ENCODE measurements at regions not wholly inside any gene's neighbourhood (a gene's known extent, or its start where the extent isn't known, plus 50 kb on each side); places are given as distances from the start of the nearest gene placed in this dataset.

GRCh38 chr12:118790578-118790977 is 190.8 kb upstream of the SRRM4 start:
- no peak for DNase-seq
- H3K27me3 Mint-ChIP-seq (ENCODE audit: low read depth in 3 of 3): no peaks in the 10 kb centered on the region
- no peak overlapping the region for H3K4me3 Mint-ChIP-seq
- H3K4me1 Mint-ChIP-seq: no peaks in the 10 kb centered on the region
- Histone ChIP-seq H2AFZ (ENCODE audit: insufficient read depth, low read depth, low read length, poor library complexity, severe bottlenecking) (no peak overlapping the region), H3K27me3 (ENCODE audit: control insufficient read depth in 2 of 2, insufficient read depth in 2 of 2, low read length in 2 of 2) (no peaks in the 10 kb centered on the region), H3K27ac (ENCODE audit: low read depth in 1 of 2, low read length in 2 of 2) (no peak overlapping the region), H3K4me1 (ENCODE audit: control insufficient read depth in 1 of 2, insufficient read depth in 2 of 2, low read length in 2 of 2) (no peaks in the 10 kb centered on the region), H3K9me3 (replicated peaks in 1 of 2; ENCODE audit: control insufficient read depth in 1 of 2, insufficient read depth in 1 of 2, low read length in 2 of 2) (no peaks in the 10 kb centered on the region), H3K9ac (ENCODE audit: insufficient read depth, low read length, poor library complexity, severe bottlenecking) (no peak overlapping the region), H3K79me2 (ENCODE audit: insufficient read depth, low read length) (no peaks in the 10 kb centered on the region), H3K4me2 (replicated peaks; ENCODE audit: extremely low read depth, low read length, poor library complexity, severe bottlenecking) (no peak overlapping the region), H3K4me3 (replicated peaks in 1 of 3; ENCODE audit: low read depth in 2 of 3, low read length in 3 of 3) (no peak overlapping the region), H4K20me1 (ENCODE audit: insufficient read depth, low read length) (no peaks in the 10 kb centered on the region), H3K36me3 (replicated peaks in 1 of 2; ENCODE audit: control insufficient read depth in 1 of 2, insufficient read depth in 2 of 2, low read length in 2 of 2) (no peaks in the 10 kb centered on the region)
- WGBS (ENCODE audit: insufficient coverage): no CpG with 5 or more reads among the region's 1 CpG
- intact Hi-C loops (cut with micrococcal nuclease): no loop called here
- no peak overlapping the region for H3K27ac Mint-ChIP-seq
- TF ChIP-seq CTCF (IDR thresholded peaks at IDR 0.05): no peak
- H3K36me3 Mint-ChIP-seq: no peaks in the 10 kb centered on the region
- H3K9me3 Mint-ChIP-seq: peaks cover 0 to 3% (median 0%) of the 10 kb centered on the region in 7 donors

GRCh38 chr12:118813778-118814357 is 167.5 kb upstream of the SRRM4 start:
- TF ChIP-seq CTCF (IDR thresholded peaks at IDR 0.05): no peak
- Histone ChIP-seq H2AFZ (ENCODE audit: insufficient read depth, low read depth, low read length, poor library complexity, severe bottlenecking) (no peak overlapping the region), H3K79me2 (ENCODE audit: insufficient read depth, low read length) (no peaks in the 10 kb centered on the region), H3K27ac (ENCODE audit: low read depth in 1 of 2, low read length in 2 of 2) (no peak overlapping the region), H3K4me1 (ENCODE audit: control insufficient read depth in 1 of 2, insufficient read depth in 2 of 2, low read length in 2 of 2) (no peaks in the 10 kb centered on the region), H3K27me3 (ENCODE audit: control insufficient read depth in 2 of 2, insufficient read depth in 2 of 2, low read length in 2 of 2) (no peaks in the 10 kb centered on the region), H3K36me3 (replicated peaks in 1 of 2; ENCODE audit: control insufficient read depth in 1 of 2, insufficient read depth in 2 of 2, low read length in 2 of 2) (no peaks in the 10 kb centered on the region), H4K20me1 (ENCODE audit: insufficient read depth, low read length) (no peaks in the 10 kb centered on the region), H3K9me3 (replicated peaks in 1 of 2; ENCODE audit: control insufficient read depth in 1 of 2, insufficient read depth in 1 of 2, low read length in 2 of 2) (no peaks in the 10 kb centered on the region), H3K4me2 (replicated peaks; ENCODE audit: extremely low read depth, low read length, poor library complexity, severe bottlenecking) (no peak overlapping the region), H3K4me3 (replicated peaks in 1 of 3; ENCODE audit: low read depth in 2 of 3, low read length in 3 of 3) (no peak overlapping the region), H3K9ac (ENCODE audit: insufficient read depth, low read length, poor library complexity, severe bottlenecking) (no peak overlapping the region)
- H3K27me3 Mint-ChIP-seq (ENCODE audit: low read depth in 3 of 3): peaks cover 0 to 2% (median 0%) of the 10 kb centered on the region in 3 donors
- no peaks in the 10 kb centered on the region for H3K4me1 Mint-ChIP-seq
- WGBS (ENCODE audit: insufficient coverage): 21% methylated on average over 3 of the region's 6 CpGs
- H3K27ac Mint-ChIP-seq: no peak overlapping the region
- no peak for DNase-seq
- H3K9me3 Mint-ChIP-seq: peaks cover 0 to 3% (median 1%) of the 10 kb centered on the region in 7 donors
- no peaks in the 10 kb centered on the region for H3K36me3 Mint-ChIP-seq
- intact Hi-C loops (cut with micrococcal nuclease): no loop called here
- no peak overlapping the region for H3K4me3 Mint-ChIP-seq
